ENCODE measurements at regions not wholly inside any gene's neighbourhood (a gene's known extent, or its start where the extent isn't known, plus 50 kb on each side); places are given as distances from the start of the nearest gene placed in this dataset.

GRCh38 chr4:46491455-46491854 lies 101.5 kb upstream of the GABRA2 start:
- no peak for DNase-seq (ENCODE audit: low read depth)
- no peak for TF ChIP-seq CTCF (IDR thresholded peaks at IDR 0.05; ENCODE audit: low read length, missing control alignments)
- H3K4me3 ChIP-seq (replicated peaks; ENCODE audit: low read depth, low read length), result no peak overlapping the region

- peak; percentile 70 for DNase-seq (ENCODE audit: low read depth)
- H3K4me3 ChIP-seq (replicated peaks; ENCODE audit: low read depth, low read length), result no peak overlapping the region
- TF ChIP-seq CTCF (IDR thresholded peaks at IDR 0.05; ENCODE audit: low read length, missing control alignments), result no peak
Measured at GRCh38 chr4:46484881-46485280, 95.0 kb upstream of the GABRA2 start.

- no peak for DNase-seq (ENCODE audit: low read depth)
- no peak overlapping the region for H3K4me3 ChIP-seq (replicated peaks; ENCODE audit: low read depth, low read length)
- no peak for TF ChIP-seq CTCF (IDR thresholded peaks at IDR 0.05; ENCODE audit: low read length, missing control alignments)
Measured at GRCh38 chr4:46462733-46463132, 72.8 kb upstream of the GABRA2 start.

GRCh38 chr4:46459308-46459707 lies 69.4 kb upstream of the GABRA2 start:
- DNase-seq (ENCODE audit: low read depth), result no peak
- TF ChIP-seq CTCF (IDR thresholded peaks at IDR 0.05; ENCODE audit: low read length, missing control alignments), result no peak
- no peak overlapping the region for H3K4me3 ChIP-seq (replicated peaks; ENCODE audit: low read depth, low read length)

GRCh38 chr4:46450556-46450955 lies 60.6 kb upstream of the GABRA2 start:
- no peak for TF ChIP-seq CTCF (IDR thresholded peaks at IDR 0.05; ENCODE audit: low read length, missing control alignments)
- no peak for DNase-seq (ENCODE audit: low read depth)
- no peak overlapping the region for H3K4me3 ChIP-seq (replicated peaks; ENCODE audit: low read depth, low read length)

- TF ChIP-seq CTCF (IDR thresholded peaks at IDR 0.05; ENCODE audit: low read length, missing control alignments), result no peak
- no peak overlapping the region for H3K4me3 ChIP-seq (replicated peaks; ENCODE audit: low read depth, low read length)
- DNase-seq (ENCODE audit: low read depth), result peak; percentile 26
Measured at GRCh38 chr4:46445710-46446314, 55.9 kb upstream of the GABRA2 start.

- no peak for TF ChIP-seq CTCF (IDR thresholded peaks at IDR 0.05; ENCODE audit: low read length, missing control alignments)
- peak; percentile 42 for DNase-seq (ENCODE audit: low read depth)
- H3K4me3 ChIP-seq (replicated peaks; ENCODE audit: low read depth, low read length), result no peak overlapping the region
Measured at GRCh38 chr4:46444318-46445000, 54.5 kb upstream of the GABRA2 start.

Measured in fibroblast of pulmonary artery (primary cell).